ENCODE measurements at regions not wholly inside any gene's neighbourhood (a gene's known extent, or its start where the extent isn't known, plus 50 kb on each side); places are given as distances from the start of the nearest gene placed in this dataset.

- no peaks in the 10 kb centered on the region for H4K20me1 ChIP-seq (ENCODE audit: low read depth, low read length)
- no peaks in the 10 kb centered on the region for H3K9me2 ChIP-seq (replicated peaks; ENCODE audit: insufficient read depth, low read length)
- no peak overlapping the region for H3K4me2 ChIP-seq (ENCODE audit: low read depth, low read length, poor library complexity, severe bottlenecking)
- H3K9ac ChIP-seq (ENCODE audit: low read length) = no peak overlapping the region
- H3K4me3 ChIP-seq (ENCODE audit: insufficient read depth, low read length, poor library complexity, severe bottlenecking) = no peak overlapping the region
- H3K27ac ChIP-seq (ENCODE audit: low read depth, low read length) = no peak overlapping the region
- no peaks in the 10 kb centered on the region for H3K79me2 ChIP-seq (ENCODE audit: insufficient read depth, low read length)
- H3K9me3 ChIP-seq (ENCODE audit: insufficient read depth, low read length) = no peaks in the 10 kb centered on the region
- no peaks in the 10 kb centered on the region for H3K27me3 ChIP-seq (ENCODE audit: low read length)
- H3F3A ChIP-seq (ENCODE audit: insufficient read depth) = no peaks in the 10 kb centered on the region
- no peak overlapping the region for H2AFZ ChIP-seq (ENCODE audit: low read depth, low read length, severe bottlenecking)
- TF ChIP-seq EZH2phosphoT487 (conservative IDR thresholded peaks at IDR 0.05; ENCODE audit: low read length) = no peak
- TF ChIP-seq CTCF (IDR thresholded peaks at IDR 0.05; ENCODE audit: insufficient read depth, low read length, poor library complexity, severe bottlenecking) = no peak
- no peaks in the 10 kb centered on the region for H3K36me3 ChIP-seq (ENCODE audit: low read length)
These were observed 707.8 kb upstream of the GOLIM4 start for GRCh38 chr3:168803536-168803935.

GRCh38 chr3:168802766-168803165 is 707.0 kb upstream of the GOLIM4 start:
- Histone ChIP-seq H3K9me2 (replicated peaks; ENCODE audit: insufficient read depth, low read length) (no peaks in the 10 kb centered on the region), H3K79me2 (ENCODE audit: insufficient read depth, low read length) (no peaks in the 10 kb centered on the region), H3K27ac (ENCODE audit: low read depth, low read length) (no peak overlapping the region), H3K4me2 (ENCODE audit: low read depth, low read length, poor library complexity, severe bottlenecking) (no peak overlapping the region), H3K9ac (ENCODE audit: low read length) (no peak overlapping the region), H3F3A (ENCODE audit: insufficient read depth) (no peaks in the 10 kb centered on the region), H3K4me3 (ENCODE audit: insufficient read depth, low read length, poor library complexity, severe bottlenecking) (no peak overlapping the region), H3K36me3 (ENCODE audit: low read length) (no peaks in the 10 kb centered on the region), H3K27me3 (ENCODE audit: low read length) (no peaks in the 10 kb centered on the region), H3K9me3 (ENCODE audit: insufficient read depth, low read length) (no peaks in the 10 kb centered on the region), H4K20me1 (ENCODE audit: low read depth, low read length) (no peaks in the 10 kb centered on the region), H2AFZ (ENCODE audit: low read depth, low read length, severe bottlenecking) (no peak overlapping the region)
- TF ChIP-seq CTCF (IDR thresholded peaks at IDR 0.05; ENCODE audit: insufficient read depth, low read length, poor library complexity, severe bottlenecking) = no peak
- no peak for TF ChIP-seq EZH2phosphoT487 (conservative IDR thresholded peaks at IDR 0.05; ENCODE audit: low read length)

DNA sequence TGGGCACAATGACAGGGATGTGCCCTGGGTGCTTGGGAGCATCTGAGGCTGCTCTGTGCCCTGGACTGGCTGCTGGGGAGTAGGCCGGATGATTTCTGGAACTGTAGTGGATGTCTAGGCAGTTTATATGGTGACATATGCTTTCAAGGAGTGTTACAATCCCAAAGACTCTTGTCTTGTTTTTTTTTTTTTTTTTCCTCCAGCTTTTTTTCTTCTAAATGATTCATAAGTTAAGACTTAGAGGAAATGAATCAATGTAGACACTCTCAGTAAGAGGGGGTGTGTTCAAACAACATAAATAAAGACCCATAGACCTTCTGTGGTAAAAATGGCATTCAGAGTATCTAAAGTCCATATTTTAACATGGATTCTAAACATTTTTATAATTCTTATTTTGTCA is 706.1 kb upstream of the GOLIM4 start:
- Histone ChIP-seq H4K20me1 (ENCODE audit: low read depth, low read length) (no peaks in the 10 kb centered on the region), H3K27me3 (ENCODE audit: low read length) (no peaks in the 10 kb centered on the region), H3K36me3 (ENCODE audit: low read length) (no peaks in the 10 kb centered on the region), H3K79me2 (ENCODE audit: insufficient read depth, low read length) (no peaks in the 10 kb centered on the region), H3K9me2 (replicated peaks; ENCODE audit: insufficient read depth, low read length) (no peaks in the 10 kb centered on the region), H3K9me3 (ENCODE audit: insufficient read depth, low read length) (no peaks in the 10 kb centered on the region), H3K9ac (ENCODE audit: low read length) (no peak overlapping the region), H3K4me2 (ENCODE audit: low read depth, low read length, poor library complexity, severe bottlenecking) (no peak overlapping the region), H2AFZ (ENCODE audit: low read depth, low read length, severe bottlenecking) (no peak overlapping the region), H3K4me3 (ENCODE audit: insufficient read depth, low read length, poor library complexity, severe bottlenecking) (no peak overlapping the region), H3F3A (ENCODE audit: insufficient read depth) (no peaks in the 10 kb centered on the region), H3K27ac (ENCODE audit: low read depth, low read length) (no peak overlapping the region)
- TF ChIP-seq CTCF (IDR thresholded peaks at IDR 0.05; ENCODE audit: insufficient read depth, low read length, poor library complexity, severe bottlenecking) (no peak), EZH2phosphoT487 (conservative IDR thresholded peaks at IDR 0.05; ENCODE audit: low read length) (no peak)

DNA sequence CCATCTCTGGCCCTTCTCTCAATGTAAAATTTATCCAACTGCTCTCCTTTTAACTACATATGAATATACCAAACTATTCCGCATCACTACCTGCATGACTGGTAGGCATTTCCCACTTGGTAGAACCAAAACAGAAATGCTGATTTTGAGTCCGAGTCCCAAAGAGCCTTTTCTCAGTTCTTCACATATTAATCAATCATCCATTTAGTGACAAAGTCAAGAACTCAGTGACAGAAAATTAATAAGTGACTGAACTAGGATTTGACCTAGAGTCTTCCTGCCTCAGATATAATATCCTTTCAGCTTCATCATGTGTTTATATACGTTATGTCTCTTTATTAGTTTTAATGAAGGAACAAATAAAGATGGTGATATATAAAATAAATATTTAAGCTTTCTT is 700.6 kb upstream of the GOLIM4 start:
- Histone ChIP-seq H3K9me2 (replicated peaks; ENCODE audit: insufficient read depth, low read length) (no peaks in the 10 kb centered on the region), H4K20me1 (ENCODE audit: low read depth, low read length) (no peaks in the 10 kb centered on the region), H3F3A (ENCODE audit: insufficient read depth) (no peaks in the 10 kb centered on the region), H3K27ac (ENCODE audit: low read depth, low read length) (no peak overlapping the region), H3K4me2 (ENCODE audit: low read depth, low read length, poor library complexity, severe bottlenecking) (no peak overlapping the region), H3K79me2 (ENCODE audit: insufficient read depth, low read length) (no peaks in the 10 kb centered on the region), H3K4me3 (ENCODE audit: insufficient read depth, low read length, poor library complexity, severe bottlenecking) (no peak overlapping the region), H2AFZ (ENCODE audit: low read depth, low read length, severe bottlenecking) (no peak overlapping the region), H3K27me3 (ENCODE audit: low read length) (no peaks in the 10 kb centered on the region), H3K9ac (ENCODE audit: low read length) (no peak overlapping the region), H3K9me3 (ENCODE audit: insufficient read depth, low read length) (no peaks in the 10 kb centered on the region), H3K36me3 (ENCODE audit: low read length) (no peaks in the 10 kb centered on the region)
- TF ChIP-seq EZH2phosphoT487 (conservative IDR thresholded peaks at IDR 0.05; ENCODE audit: low read length) = no peak
- no peak for TF ChIP-seq CTCF (IDR thresholded peaks at IDR 0.05; ENCODE audit: insufficient read depth, low read length, poor library complexity, severe bottlenecking)
